ENCODE measurements at regions not wholly inside any gene's neighbourhood (a gene's known extent, or its start where the extent isn't known, plus 50 kb on each side); places are given as distances from the start of the nearest gene placed in this dataset.

DNA sequence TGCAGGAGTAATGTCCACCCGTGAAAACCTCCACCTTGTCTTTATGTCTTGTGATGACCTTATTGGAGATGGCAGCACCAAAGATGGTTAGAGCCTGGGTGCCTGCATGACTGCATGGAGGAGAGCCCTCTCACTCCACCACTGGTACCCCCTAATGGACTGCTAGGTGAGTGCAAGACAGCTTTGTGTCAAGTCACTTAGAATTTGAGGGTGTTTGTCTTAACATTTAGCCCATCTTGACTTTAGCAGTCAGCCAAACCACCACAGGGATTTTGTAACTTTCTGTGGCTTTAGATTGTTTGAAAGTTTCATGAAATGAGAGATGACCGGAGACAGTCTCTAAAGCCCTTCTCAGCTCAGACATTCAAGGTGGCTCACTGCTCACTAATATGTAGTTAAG is 232.9 kb upstream of the NCAM1 start:
- Histone ChIP-seq H3K36me3 (ENCODE audit: control insufficient read depth, insufficient read depth, low read length) (no peaks in the 10 kb centered on the region), H3K27me3 (ENCODE audit: control insufficient read depth, insufficient read depth, low read length) (no peaks in the 10 kb centered on the region), H3K4me3 (ENCODE audit: low read length) (no peak overlapping the region), H3K4me1 (ENCODE audit: control insufficient read depth, insufficient read depth, low read length) (no peaks in the 10 kb centered on the region), H3K27ac (ENCODE audit: low read length) (no peak overlapping the region), H3K9me3 (ENCODE audit: control insufficient read depth, insufficient read depth, low read length) (no peaks in the 10 kb centered on the region)
- DNase-seq (ENCODE audit: low read depth, low spot score), result no peak
- no CpG with 5 or more reads among the region's 2 CpGs for WGBS (ENCODE audit: insufficient coverage, insufficient read length)

DNA sequence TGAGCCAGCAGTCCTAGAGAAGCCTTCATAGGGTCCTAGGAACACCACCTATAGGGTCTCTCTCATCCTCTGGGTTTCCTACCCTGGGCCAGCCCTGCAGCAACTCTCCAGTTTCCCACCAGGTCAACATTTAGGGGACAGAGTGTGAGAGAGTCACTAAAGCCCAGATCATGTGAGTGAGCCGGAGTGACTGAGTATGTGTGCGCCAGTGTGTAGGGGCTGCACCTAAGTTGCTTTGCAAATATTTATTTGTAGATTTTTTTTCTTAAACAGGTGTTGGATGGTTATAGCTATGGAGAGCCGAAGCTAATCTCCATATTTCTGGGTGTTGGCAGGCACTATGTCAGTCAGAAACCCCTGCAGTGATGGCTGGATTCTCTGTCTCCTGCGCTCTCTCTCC is 232.5 kb upstream of the NCAM1 start:
- no peak for DNase-seq (ENCODE audit: low read depth, low spot score)

DNA sequence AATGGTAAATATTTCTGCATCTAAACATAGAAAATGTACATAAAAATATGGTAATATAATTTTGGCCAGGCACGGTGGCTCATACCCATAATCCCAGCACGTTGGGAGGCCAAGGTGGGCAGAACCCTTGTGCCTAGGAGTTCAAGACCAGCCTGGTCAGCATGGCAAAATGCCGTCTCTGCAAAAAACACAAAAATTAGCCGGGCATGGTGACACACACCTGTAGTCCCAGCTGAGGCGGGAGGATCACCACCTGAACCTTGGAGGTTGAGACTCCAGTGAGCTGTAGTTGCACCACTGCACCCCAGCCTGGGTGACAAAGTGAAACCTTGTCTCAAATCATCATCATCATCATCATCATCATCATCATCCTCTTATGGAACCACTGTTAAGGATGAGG is 230.6 kb upstream of the NCAM1 start:
- no CpG with 5 or more reads among the region's 5 CpGs for WGBS (ENCODE audit: insufficient coverage, insufficient read length)
- DNase-seq (ENCODE audit: low read depth, low spot score), result no peak
- H3K4me1 ChIP-seq (ENCODE audit: control insufficient read depth, insufficient read depth, low read length), result no peaks in the 10 kb centered on the region
- H3K9me3 ChIP-seq (ENCODE audit: control insufficient read depth, insufficient read depth, low read length), result no peaks in the 10 kb centered on the region
- H3K27me3 ChIP-seq (ENCODE audit: control insufficient read depth, insufficient read depth, low read length), result no peaks in the 10 kb centered on the region
- no peak overlapping the region for H3K4me3 ChIP-seq (ENCODE audit: low read length)
- H3K27ac ChIP-seq (ENCODE audit: low read length), result no peak overlapping the region
- no peaks in the 10 kb centered on the region for H3K36me3 ChIP-seq (ENCODE audit: control insufficient read depth, insufficient read depth, low read length)

More for the DNA sequence above, 232.5 kb upstream of the NCAM1 start:
- Histone ChIP-seq H3K27me3 (ENCODE audit: control insufficient read depth, insufficient read depth, low read length) (no peaks in the 10 kb centered on the region), H3K27ac (ENCODE audit: low read length) (no peak overlapping the region), H3K9me3 (ENCODE audit: control insufficient read depth, insufficient read depth, low read length) (no peaks in the 10 kb centered on the region), H3K4me3 (ENCODE audit: low read length) (no peak overlapping the region), H3K4me1 (ENCODE audit: control insufficient read depth, insufficient read depth, low read length) (no peaks in the 10 kb centered on the region), H3K36me3 (ENCODE audit: control insufficient read depth, insufficient read depth, low read length) (no peaks in the 10 kb centered on the region)
- no CpG with 5 or more reads among the region's 4 CpGs for WGBS (ENCODE audit: insufficient coverage, insufficient read length)

DNA sequence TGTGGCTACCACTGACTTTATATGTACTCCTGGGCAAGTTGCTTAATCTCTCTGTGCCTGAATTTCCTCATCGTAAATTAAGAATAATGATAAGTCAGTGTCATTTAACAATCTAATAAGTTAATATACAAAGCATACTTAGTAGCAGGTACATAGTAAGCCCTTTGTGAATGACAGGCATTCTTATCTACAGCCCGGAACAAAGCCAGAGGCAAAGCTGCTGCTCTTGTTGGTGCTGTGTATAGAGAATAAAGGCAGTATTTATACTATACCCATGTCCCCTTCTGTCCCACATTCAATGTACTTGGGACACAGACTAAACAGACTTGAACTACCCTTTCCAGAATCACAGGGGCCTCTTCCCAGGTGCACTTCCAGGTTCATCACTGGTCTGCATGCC is 229.7 kb upstream of the NCAM1 start:
- H3K4me3 ChIP-seq (ENCODE audit: low read length), result no peak overlapping the region
- no peak overlapping the region for H3K27ac ChIP-seq (ENCODE audit: low read length)
- H3K27me3 ChIP-seq (ENCODE audit: control insufficient read depth, insufficient read depth, low read length), result no peaks in the 10 kb centered on the region
- no CpG with 5 or more reads among the region's 2 CpGs for WGBS (ENCODE audit: insufficient coverage, insufficient read length)
- H3K36me3 ChIP-seq (ENCODE audit: control insufficient read depth, insufficient read depth, low read length), result no peaks in the 10 kb centered on the region
- H3K4me1 ChIP-seq (ENCODE audit: control insufficient read depth, insufficient read depth, low read length), result no peaks in the 10 kb centered on the region
- DNase-seq (ENCODE audit: low read depth, low spot score), result no peak
- no peaks in the 10 kb centered on the region for H3K9me3 ChIP-seq (ENCODE audit: control insufficient read depth, insufficient read depth, low read length)

DNA sequence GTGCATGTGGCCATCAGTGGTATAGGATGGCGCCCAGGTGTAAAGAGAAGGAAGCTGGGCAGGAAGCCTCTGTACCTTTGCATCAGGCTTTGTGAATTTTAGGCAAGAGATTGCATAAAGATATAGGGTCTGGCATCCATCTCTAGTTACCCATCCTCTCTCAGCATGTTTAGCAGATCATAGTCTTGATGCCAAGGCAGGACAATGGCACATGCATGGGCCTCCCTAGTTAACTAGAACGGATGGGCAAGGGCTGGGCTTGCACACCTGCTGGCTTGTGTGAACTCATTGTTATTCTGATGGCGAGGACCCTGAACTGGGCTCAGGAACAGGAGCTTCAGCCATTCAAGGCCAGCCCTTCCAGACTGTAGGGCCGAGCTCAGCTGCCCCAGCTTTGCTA is 229.2 kb upstream of the NCAM1 start:
- H3K36me3 ChIP-seq (ENCODE audit: control insufficient read depth, insufficient read depth, low read length), result no peaks in the 10 kb centered on the region
- no peaks in the 10 kb centered on the region for H3K27me3 ChIP-seq (ENCODE audit: control insufficient read depth, insufficient read depth, low read length)
- no peak for DNase-seq (ENCODE audit: low read depth, low spot score)
- no peak overlapping the region for H3K4me3 ChIP-seq (ENCODE audit: low read length)
- H3K4me1 ChIP-seq (ENCODE audit: control insufficient read depth, insufficient read depth, low read length), result no peaks in the 10 kb centered on the region
- H3K27ac ChIP-seq (ENCODE audit: low read length), result no peak overlapping the region
- no peaks in the 10 kb centered on the region for H3K9me3 ChIP-seq (ENCODE audit: control insufficient read depth, insufficient read depth, low read length)
- no CpG with 5 or more reads among the region's 4 CpGs for WGBS (ENCODE audit: insufficient coverage, insufficient read length)

DNA sequence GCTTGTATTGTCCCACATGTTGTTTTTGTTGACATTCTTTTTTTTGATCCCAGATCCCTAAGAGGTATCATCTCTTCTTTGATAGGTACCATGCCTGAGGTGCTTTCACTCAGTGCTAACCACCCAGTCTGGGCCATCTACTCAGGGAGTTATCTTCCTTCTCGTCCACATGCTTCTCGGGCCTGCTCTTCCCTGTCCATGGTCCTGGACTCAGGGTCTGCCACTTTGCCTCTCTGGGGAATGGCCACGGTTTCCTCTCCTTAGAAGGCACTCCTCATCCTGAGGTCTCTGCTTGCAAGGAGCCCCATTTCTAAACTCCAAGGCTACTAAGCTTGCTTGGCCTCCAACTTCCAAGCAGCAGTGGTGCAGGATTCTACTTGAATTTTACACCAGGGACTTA is 227.0 kb upstream of the NCAM1 start:
- Histone ChIP-seq H3K4me3 (ENCODE audit: low read length) (no peak overlapping the region), H3K9me3 (ENCODE audit: control insufficient read depth, insufficient read depth, low read length) (no peaks in the 10 kb centered on the region), H3K27ac (ENCODE audit: low read length) (no peak overlapping the region), H3K4me1 (ENCODE audit: control insufficient read depth, insufficient read depth, low read length) (no peaks in the 10 kb centered on the region), H3K36me3 (ENCODE audit: control insufficient read depth, insufficient read depth, low read length) (no peaks in the 10 kb centered on the region), H3K27me3 (ENCODE audit: control insufficient read depth, insufficient read depth, low read length) (no peaks in the 10 kb centered on the region)
- peak; percentile 9 for DNase-seq (ENCODE audit: low read depth, low spot score)
- WGBS (ENCODE audit: insufficient coverage, insufficient read length), result no CpG with 5 or more reads among the region's 3 CpGs

DNA sequence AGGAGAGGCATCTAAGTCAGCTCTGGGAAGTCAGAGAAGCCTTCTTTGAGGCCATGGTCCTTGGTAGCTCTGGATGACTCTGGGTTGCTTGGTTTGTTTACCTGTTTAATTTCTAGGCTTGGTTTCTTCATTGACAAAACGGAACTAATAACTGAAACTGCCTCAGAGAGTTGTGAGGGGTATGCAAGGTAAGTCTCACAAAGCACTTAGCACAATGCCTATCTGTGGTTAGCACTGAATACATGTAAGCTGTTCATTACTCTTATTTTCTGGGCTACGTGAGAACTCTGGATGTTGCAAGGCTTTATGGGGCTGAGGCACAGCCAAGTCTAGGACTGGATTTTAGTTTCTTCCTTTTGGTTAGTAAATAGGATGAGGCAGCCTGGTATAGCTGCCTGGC is 225.8 kb upstream of the NCAM1 start:
- no CpG with 5 or more reads among the region's 2 CpGs for WGBS (ENCODE audit: insufficient coverage, insufficient read length)
- Histone ChIP-seq H3K4me3 (ENCODE audit: low read length) (no peak overlapping the region), H3K36me3 (ENCODE audit: control insufficient read depth, insufficient read depth, low read length) (no peaks in the 10 kb centered on the region), H3K27ac (ENCODE audit: low read length) (no peak overlapping the region), H3K9me3 (ENCODE audit: control insufficient read depth, insufficient read depth, low read length) (no peaks in the 10 kb centered on the region), H3K4me1 (ENCODE audit: control insufficient read depth, insufficient read depth, low read length) (no peaks in the 10 kb centered on the region), H3K27me3 (ENCODE audit: control insufficient read depth, insufficient read depth, low read length) (no peaks in the 10 kb centered on the region)
- DNase-seq (ENCODE audit: low read depth, low spot score), result no peak

DNA sequence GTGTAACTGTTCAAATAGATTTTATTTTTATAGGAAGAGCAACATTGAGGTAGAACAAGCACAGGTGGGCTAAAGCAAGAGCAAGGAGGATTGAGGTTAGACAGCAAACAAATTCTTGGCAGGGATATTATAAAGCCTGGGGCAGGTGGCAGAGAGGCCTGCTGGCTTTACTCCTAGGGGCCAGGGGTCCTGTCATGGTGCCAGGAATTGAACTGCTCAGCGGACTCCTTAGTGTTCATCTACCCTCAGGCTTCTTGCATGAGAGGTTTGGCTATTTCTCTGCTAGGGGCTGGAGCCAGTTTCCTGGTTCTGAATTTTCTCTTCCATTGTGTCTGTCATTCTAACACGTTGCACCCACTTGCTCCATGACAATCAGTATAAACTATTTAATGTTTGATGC is 217.2 kb upstream of the NCAM1 start:
- H3K4me3 ChIP-seq (ENCODE audit: low read length), result no peak overlapping the region
- H3K9me3 ChIP-seq (ENCODE audit: control insufficient read depth, insufficient read depth, low read length), result no peaks in the 10 kb centered on the region
- no peaks in the 10 kb centered on the region for H3K36me3 ChIP-seq (ENCODE audit: control insufficient read depth, insufficient read depth, low read length)
- 0 out of 2 replicates have a peak, but pooled peaks cover 1% of the 10 kb centered on the region for H3K4me1 ChIP-seq (ENCODE audit: control insufficient read depth, insufficient read depth, low read length)
- DNase-seq (ENCODE audit: low read depth, low spot score), result no peak
- H3K27ac ChIP-seq (ENCODE audit: low read length), result no peak overlapping the region
- no peaks in the 10 kb centered on the region for H3K27me3 ChIP-seq (ENCODE audit: control insufficient read depth, insufficient read depth, low read length)
- no CpG with 5 or more reads among the region's 2 CpGs for WGBS (ENCODE audit: insufficient coverage, insufficient read length)

DNA sequence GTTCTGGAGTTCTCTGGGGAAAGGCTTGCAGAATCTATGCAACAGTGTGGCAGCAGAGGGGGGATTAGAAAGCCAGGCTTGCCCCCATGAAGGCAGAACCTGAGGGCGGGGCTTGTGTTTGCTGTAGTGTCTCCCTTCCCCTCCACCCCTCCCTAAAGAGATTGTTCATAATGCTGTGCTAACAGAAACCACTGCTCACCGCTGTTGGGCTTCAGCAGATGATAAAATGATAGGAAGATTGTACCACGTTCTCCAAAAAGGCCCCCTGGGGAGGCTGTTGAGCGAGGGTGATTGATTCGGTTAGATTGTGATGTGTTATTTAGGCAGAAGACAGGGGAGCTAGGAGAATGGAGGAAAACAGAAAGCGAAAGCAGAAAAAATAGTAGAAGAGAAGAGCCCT is 215.2 kb upstream of the NCAM1 start:
- no peak for DNase-seq (ENCODE audit: low read depth, low spot score)
- 100% methylated on average over 2 of the region's 6 CpGs for WGBS (ENCODE audit: insufficient coverage, insufficient read length)
- Histone ChIP-seq H3K27me3 (ENCODE audit: control insufficient read depth, insufficient read depth, low read length) (no peaks in the 10 kb centered on the region), H3K4me1 (ENCODE audit: control insufficient read depth, insufficient read depth, low read length) (0 out of 2 replicates have a peak, but pooled peaks cover 1% of the 10 kb centered on the region), H3K9me3 (ENCODE audit: control insufficient read depth, insufficient read depth, low read length) (no peaks in the 10 kb centered on the region), H3K36me3 (ENCODE audit: control insufficient read depth, insufficient read depth, low read length) (no peaks in the 10 kb centered on the region), H3K27ac (ENCODE audit: low read length) (no peak overlapping the region), H3K4me3 (ENCODE audit: low read length) (no peak overlapping the region)

DNA sequence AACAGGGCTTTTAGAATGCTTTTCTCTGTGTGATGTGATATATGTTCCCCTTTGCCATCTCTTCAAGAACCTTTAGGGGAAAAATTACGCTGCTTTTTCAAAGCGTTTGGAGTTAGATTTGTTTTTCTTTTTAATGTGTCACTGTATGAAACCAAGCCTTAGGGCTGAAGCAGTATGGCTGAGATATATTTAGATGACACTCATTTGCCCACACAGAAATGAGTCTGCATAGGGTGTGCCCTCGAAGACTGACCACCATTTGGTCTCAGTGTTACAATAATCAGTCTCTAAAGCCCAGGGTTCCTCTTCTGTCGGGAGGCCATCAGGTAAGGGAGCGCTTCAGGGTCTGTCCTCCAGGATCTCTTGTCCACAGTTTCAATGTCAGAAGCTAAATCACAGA is 213.0 kb upstream of the NCAM1 start:
- Histone ChIP-seq H3K4me1 (ENCODE audit: control insufficient read depth, insufficient read depth, low read length) (0 out of 2 replicates have a peak, but pooled peaks cover 2% of the 10 kb centered on the region), H3K27me3 (ENCODE audit: control insufficient read depth, insufficient read depth, low read length) (no peaks in the 10 kb centered on the region), H3K27ac (ENCODE audit: low read length) (no peak overlapping the region), H3K9me3 (ENCODE audit: control insufficient read depth, insufficient read depth, low read length) (no peaks in the 10 kb centered on the region), H3K4me3 (ENCODE audit: low read length) (no peak overlapping the region), H3K36me3 (ENCODE audit: control insufficient read depth, insufficient read depth, low read length) (no peaks in the 10 kb centered on the region)
- WGBS (ENCODE audit: insufficient coverage, insufficient read length), result no CpG with 5 or more reads among the region's 5 CpGs
- DNase-seq (ENCODE audit: low read depth, low spot score), result no peak

DNA sequence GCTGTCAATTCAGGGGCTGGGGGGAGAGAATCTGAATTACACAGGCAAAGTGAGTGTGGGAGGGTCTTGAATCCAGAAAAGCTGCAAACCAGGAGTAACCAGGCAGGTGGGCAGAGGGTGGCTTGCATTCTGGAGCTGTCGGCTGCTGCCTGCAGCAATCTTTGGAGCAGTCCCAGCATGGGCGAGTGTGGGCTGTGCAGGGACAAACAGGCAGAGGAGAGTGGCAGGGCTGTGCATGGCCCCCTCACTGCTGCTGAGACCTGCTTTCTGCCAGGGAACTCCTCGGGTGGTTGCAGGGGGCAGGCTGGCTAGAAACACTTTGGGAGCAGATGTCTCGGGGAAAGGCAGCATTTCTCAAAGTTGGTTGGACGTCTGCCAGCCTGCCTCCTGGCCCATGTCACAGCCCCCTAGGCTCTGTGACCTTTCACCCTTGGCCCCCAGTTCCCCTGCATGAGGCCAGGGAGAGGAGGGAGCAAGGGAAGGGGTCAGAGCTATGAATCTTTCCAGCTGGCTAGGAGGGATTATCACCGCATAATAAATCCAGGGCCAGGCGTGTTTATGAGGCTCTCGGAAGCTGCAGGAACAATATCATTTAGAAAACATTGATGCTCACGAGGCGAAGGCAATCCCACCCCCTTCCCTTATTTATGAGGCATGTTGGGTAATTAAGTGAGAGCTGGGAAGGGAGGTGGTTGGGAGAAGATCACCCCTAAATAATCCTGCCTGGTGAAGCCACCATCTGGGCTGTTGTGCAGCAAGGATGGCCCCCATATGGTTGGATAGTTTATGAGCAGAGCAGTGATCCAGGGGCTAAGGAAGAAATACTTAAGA is 212.3 kb upstream of the NCAM1 start:
- Histone ChIP-seq H3K4me1 (ENCODE audit: control insufficient read depth, insufficient read depth, low read length) (0 out of 2 replicates have a peak, but pooled peaks cover 2% of the 10 kb centered on the region), H3K27ac (ENCODE audit: low read length) (no peak overlapping the region), H3K9me3 (ENCODE audit: control insufficient read depth, insufficient read depth, low read length) (no peaks in the 10 kb centered on the region), H3K36me3 (ENCODE audit: control insufficient read depth, insufficient read depth, low read length) (no peaks in the 10 kb centered on the region), H3K27me3 (ENCODE audit: control insufficient read depth, insufficient read depth, low read length) (no peaks in the 10 kb centered on the region), H3K4me3 (ENCODE audit: low read length) (no peak overlapping the region)
- no peak for DNase-seq (ENCODE audit: low read depth, low spot score)
- WGBS (ENCODE audit: insufficient coverage, insufficient read length), result no CpG with 5 or more reads among the region's 10 CpGs

All from iPS DF 6.9 (cell line).